Activated T-cell treated with anti-CD3 and anti-CD28 coated beads, Interleukin-2, amount 50 U/mL, for 1 hour (primary cell): ENCODE measurements at regions not wholly inside any gene's neighbourhood (a gene's known extent, or its start where the extent isn't known, plus 50 kb on each side); places are given as distances from the start of the nearest gene placed in this dataset.

Experiments
- DNase-seq: peaks from one replicate; pipeline ENCODE4 v3.0.0-alpha.2; 2020

GRCh38 chr1:59225594-59226316 lies 71.1 kb upstream of the FGGY start:
- DNase-seq, result no peak

- no peak for DNase-seq
Measured at GRCh38 chr1:59229138-59229537, 67.8 kb upstream of the FGGY start.

GRCh38 chr1:59230622-59231021 lies 66.3 kb upstream of the FGGY start:
- DNase-seq, result no peak

DNA sequence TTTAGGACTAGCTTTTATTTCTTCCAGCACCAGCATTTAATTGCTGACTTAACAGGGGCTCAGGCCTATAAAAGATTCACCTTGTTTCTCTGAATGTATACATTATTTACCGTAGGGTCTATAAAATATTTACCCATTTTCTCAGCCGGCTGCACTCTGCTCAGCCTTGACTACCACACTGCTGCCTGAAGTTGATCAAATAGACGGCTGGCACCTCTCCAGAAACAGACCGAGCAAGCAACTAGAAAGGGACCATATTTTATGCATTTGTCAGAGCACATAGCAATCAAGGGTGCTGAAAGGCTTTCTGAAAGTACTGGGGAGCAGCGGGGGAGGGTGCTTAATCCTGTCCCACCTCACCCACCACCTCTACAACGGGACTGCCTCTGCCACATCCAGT lies 64.7 kb upstream of the FGGY start:
- no peak for DNase-seq

GRCh38 chr1:59233444-59233843 lies 63.5 kb upstream of the FGGY start:
- no peak for DNase-seq

DNA sequence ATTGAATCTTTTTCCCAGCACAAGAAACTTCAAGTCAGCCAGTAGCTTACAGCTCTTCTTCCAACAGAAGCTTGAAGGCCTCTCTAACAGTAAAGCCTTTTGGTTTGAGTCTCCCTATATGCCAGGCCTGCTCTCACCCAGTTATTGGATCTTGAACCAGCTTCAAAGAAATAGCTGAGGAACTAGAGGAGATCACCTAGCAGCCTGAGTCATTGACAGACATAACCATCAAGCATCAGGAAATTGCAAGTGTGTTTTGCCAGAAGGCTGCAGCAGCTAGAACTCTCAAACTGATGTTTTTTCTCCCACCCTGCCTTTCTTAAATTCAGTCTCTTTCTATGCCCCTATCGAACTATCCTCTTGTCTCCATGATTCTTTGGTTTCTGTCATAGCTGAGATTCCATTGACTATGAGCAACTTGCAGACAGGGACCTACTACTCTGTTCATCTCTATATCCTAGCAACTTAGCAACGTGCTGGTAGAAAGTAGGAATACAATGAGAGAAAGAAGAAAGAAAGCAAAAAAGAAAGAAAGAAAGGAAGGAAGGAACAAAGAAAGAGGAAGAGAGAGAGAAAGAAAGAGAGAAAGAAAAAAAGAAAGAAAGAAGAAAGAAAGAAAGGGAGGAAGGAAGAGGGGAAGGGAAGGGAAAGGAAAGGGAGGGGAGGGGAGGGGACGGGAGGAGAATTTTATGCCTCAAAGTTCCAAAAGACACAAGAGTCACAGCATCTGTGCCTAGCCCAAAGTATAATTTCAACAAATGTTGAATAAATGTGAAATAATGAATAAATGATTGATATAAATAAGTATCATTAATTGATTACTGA lies 60.0 kb upstream of the FGGY start:
- no peak for DNase-seq

GRCh38 chr1:59237900-59238299 lies 59.0 kb upstream of the FGGY start:
- no peak for DNase-seq

DNA sequence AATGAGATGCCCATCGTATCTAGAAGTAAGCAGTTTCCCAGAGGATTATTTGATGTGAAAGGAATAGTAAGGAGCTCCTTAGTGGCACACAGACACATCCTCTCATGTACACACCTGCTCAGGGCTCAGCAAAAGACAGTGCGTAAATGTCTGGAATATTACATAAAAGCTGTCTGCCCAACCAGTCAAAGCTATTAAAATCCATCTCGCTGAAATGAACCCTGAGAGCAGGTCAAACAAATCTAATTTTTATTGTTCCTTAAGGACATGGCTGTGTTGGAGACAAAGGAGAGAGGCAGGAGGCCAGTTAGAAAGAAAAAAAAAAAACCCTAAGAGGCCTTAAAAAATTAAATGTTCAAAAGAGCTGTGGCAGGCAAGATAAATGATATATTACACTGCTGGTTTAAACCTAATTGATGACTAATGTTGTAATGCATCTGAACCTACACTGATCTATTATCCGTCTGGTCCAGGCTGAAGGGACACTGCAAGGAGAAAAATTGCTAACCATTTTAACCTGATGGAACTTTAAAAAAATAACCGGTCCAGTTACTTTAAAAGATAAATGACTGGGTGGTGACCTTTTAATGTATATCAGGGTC lies 58.5 kb upstream of the FGGY start:
- DNase-seq, result no peak

DNA sequence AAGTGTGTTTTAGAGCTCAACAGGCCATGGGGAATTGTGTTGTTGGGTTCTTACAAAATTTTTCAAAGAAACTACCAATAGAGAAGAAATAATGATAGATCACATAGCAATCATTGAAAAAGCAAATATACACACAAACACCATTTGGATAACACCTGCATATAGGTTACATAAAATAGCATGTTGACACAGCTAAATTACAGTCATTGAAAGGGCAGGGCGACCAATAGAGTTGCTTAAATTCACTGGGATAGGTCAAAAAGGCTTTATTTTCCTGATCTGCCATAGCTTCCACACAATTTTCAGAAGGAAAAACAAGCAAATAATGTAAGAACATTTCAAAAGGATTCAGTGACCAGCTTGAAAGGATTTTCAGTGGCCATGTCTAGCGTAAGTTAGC lies 57.9 kb upstream of the FGGY start:
- no peak for DNase-seq

DNA sequence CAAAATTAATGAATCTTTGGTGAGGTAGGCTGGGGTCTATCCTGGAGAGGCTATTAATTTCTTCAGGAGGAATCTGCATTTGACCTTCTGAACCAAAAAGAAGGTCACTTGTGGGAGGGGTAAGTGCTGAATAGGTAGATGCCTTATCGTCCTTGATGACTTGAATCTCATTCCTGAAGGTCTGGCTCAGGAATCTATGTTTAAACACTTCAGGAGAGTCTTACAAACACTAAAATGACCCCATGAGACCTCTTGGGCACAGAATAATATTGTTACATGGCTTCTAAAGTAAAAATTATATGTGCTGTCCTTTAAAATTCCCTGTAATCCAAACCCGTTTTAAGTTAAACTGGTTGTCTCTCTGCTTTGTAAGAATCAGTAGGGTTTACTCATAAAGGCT lies 55.0 kb upstream of the FGGY start:
- DNase-seq, result no peak

DNA sequence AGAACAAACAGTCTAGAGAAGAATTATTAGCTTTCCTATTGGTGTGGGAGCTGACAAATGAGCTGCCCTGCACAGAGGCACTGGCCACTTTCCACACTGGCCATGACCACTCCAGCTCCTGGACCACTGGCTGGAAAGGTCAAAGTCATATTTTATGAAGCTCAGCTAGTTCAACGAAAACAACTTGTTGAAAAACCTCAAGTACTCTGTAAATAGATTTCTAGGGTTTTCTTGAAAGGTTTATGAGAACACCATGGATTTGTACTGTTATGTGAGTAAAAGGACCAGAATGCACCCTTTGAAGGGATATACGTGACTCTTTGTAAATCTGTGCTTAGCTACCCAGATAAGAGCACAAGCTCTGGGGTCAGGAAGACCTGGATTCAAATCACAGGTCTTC lies 54.5 kb upstream of the FGGY start:
- no peak for DNase-seq

GRCh38 chr1:59243550-59243949 lies 53.3 kb upstream of the FGGY start:
- DNase-seq, result no peak

- no peak for DNase-seq
Measured at GRCh38 chr1:59243978-59244377, 52.9 kb upstream of the FGGY start.

- DNase-seq, result no peak
Measured at GRCh38 chr1:59244891-59245290, 52.0 kb upstream of the FGGY start.
